ENCODE measurements at regions not wholly inside any gene's neighbourhood (a gene's known extent, or its start where the extent isn't known, plus 50 kb on each side); places are given as distances from the start of the nearest gene placed in this dataset.

DNA sequence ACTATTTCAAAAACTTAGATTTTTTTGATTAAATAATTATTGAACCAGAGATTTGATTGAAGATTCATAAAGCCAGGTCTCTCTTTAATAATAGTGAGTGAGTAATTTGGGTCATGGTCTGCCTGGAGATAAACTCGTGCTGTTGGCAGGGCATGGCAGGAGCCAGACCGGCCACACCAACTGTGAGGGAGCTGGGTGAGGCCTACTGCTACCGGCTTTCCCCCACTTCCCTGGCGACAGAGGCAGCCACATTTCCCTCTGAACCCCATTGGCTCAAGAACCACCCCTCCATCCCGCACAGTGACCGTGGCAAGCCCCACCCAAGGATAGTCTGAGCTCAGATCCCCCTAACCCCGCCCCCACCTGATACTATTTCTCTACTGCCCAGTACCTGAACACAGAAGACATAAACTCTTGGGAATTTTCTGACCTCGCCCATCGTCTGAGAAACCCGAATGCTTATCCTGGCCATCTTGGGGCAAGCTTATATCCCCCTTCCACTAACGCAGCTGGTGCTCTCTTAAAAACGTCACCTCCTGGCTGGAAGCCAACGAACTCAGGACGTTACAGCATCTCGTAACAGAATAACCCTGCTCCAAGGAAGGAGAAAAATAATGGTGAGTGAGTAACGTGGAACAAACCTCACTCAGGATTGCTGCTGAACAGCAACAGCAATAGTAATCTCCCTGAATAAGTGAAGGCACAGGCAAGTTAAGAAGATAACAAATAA lies 627.6 kb upstream of the PCDH9 start (continued):
- TF ChIP-seq, protein P1, sequence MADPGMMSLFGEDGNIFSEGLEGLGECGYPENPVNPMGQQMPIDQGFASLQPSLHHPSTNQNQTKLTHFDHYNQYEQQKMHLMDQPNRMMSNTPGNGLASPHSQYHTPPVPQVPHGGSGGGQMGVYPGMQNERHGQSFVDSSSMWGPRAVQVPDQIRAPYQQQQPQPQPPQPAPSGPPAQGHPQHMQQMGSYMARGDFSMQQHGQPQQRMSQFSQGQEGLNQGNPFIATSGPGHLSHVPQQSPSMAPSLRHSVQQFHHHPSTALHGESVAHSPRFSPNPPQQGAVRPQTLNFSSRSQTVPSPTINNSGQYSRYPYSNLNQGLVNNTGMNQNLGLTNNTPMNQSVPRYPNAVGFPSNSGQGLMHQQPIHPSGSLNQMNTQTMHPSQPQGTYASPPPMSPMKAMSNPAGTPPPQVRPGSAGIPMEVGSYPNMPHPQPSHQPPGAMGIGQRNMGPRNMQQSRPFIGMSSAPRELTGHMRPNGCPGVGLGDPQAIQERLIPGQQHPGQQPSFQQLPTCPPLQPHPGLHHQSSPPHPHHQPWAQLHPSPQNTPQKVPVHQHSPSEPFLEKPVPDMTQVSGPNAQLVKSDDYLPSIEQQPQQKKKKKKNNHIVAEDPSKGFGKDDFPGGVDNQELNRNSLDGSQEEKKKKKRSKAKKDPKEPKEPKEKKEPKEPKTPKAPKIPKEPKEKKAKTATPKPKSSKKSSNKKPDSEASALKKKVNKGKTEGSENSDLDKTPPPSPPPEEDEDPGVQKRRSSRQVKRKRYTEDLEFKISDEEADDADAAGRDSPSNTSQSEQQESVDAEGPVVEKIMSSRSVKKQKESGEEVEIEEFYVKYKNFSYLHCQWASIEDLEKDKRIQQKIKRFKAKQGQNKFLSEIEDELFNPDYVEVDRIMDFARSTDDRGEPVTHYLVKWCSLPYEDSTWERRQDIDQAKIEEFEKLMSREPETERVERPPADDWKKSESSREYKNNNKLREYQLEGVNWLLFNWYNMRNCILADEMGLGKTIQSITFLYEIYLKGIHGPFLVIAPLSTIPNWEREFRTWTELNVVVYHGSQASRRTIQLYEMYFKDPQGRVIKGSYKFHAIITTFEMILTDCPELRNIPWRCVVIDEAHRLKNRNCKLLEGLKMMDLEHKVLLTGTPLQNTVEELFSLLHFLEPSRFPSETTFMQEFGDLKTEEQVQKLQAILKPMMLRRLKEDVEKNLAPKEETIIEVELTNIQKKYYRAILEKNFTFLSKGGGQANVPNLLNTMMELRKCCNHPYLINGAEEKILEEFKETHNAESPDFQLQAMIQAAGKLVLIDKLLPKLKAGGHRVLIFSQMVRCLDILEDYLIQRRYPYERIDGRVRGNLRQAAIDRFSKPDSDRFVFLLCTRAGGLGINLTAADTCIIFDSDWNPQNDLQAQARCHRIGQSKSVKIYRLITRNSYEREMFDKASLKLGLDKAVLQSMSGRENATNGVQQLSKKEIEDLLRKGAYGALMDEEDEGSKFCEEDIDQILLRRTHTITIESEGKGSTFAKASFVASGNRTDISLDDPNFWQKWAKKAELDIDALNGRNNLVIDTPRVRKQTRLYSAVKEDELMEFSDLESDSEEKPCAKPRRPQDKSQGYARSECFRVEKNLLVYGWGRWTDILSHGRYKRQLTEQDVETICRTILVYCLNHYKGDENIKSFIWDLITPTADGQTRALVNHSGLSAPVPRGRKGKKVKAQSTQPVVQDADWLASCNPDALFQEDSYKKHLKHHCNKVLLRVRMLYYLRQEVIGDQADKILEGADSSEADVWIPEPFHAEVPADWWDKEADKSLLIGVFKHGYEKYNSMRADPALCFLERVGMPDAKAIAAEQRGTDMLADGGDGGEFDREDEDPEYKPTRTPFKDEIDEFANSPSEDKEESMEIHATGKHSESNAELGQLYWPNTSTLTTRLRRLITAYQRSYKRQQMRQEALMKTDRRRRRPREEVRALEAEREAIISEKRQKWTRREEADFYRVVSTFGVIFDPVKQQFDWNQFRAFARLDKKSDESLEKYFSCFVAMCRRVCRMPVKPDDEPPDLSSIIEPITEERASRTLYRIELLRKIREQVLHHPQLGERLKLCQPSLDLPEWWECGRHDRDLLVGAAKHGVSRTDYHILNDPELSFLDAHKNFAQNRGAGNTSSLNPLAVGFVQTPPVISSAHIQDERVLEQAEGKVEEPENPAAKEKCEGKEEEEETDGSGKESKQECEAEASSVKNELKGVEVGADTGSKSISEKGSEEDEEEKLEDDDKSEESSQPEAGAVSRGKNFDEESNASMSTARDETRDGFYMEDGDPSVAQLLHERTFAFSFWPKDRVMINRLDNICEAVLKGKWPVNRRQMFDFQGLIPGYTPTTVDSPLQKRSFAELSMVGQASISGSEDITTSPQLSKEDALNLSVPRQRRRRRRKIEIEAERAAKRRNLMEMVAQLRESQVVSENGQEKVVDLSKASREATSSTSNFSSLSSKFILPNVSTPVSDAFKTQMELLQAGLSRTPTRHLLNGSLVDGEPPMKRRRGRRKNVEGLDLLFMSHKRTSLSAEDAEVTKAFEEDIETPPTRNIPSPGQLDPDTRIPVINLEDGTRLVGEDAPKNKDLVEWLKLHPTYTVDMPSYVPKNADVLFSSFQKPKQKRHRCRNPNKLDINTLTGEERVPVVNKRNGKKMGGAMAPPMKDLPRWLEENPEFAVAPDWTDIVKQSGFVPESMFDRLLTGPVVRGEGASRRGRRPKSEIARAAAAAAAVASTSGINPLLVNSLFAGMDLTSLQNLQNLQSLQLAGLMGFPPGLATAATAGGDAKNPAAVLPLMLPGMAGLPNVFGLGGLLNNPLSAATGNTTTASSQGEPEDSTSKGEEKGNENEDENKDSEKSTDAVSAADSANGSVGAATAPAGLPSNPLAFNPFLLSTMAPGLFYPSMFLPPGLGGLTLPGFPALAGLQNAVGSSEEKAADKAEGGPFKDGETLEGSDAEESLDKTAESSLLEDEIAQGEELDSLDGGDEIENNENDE (IDR thresholded peaks at IDR 0.05; ENCODE audit: insufficient replicate concordance, low read length) = no peak
- TF ChIP-seq POLR2AphosphoS5 (IDR thresholded peaks at IDR 0.05; ENCODE audit: low read depth, low read length) = no peak
- TF ChIP-seq, protein P2, sequence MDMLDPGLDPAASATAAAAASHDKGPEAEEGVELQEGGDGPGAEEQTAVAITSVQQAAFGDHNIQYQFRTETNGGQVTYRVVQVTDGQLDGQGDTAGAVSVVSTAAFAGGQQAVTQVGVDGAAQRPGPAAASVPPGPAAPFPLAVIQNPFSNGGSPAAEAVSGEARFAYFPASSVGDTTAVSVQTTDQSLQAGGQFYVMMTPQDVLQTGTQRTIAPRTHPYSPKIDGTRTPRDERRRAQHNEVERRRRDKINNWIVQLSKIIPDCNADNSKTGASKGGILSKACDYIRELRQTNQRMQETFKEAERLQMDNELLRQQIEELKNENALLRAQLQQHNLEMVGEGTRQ (IDR thresholded peaks at IDR 0.05; ENCODE audit: low read length) = no peak
- TF ChIP-seq RNF2 (IDR thresholded peaks at IDR 0.05; ENCODE audit: borderline replicate concordance, low read depth, low read length, missing control alignments, poor library complexity, severe bottlenecking) = no peak
- TF ChIP-seq TCF12 (IDR thresholded peaks at IDR 0.05; ENCODE audit: low read depth, low read length) = no peak
- no peak for TF ChIP-seq ASH2L (IDR thresholded peaks at IDR 0.05; ENCODE audit: low read length)
- TF ChIP-seq CBX5 (IDR thresholded peaks at IDR 0.05; ENCODE audit: low read depth, low read length) = no peak
- TF ChIP-seq SIX5 (IDR thresholded peaks at IDR 0.05; ENCODE audit: low read depth, low read length) = no peak
- TF ChIP-seq RXRA (IDR thresholded peaks at IDR 0.05; ENCODE audit: insufficient read depth, low read depth, low read length) = no peak
- TF ChIP-seq MAFK (IDR thresholded peaks at IDR 0.05; ENCODE audit: low read depth, low read length) = no peak

Measured in H1 (cell line).